SU-DHL-6 (cell line): ENCODE measurements at regions not wholly inside any gene's neighbourhood (a gene's known extent, or its start where the extent isn't known, plus 50 kb on each side); places are given as distances from the start of the nearest gene placed in this dataset.

Source experiments
- EZH2phosphoT487 ChIP-seq: fragments of 200-600 bp; sonication (generic), shearing (Covaris generic); conservative IDR thresholded peaks from 2 replicates; pipeline ENCODE4 v1.6.1; 2018; ENCODE audit warnings: mild to moderate bottlenecking, antibody characterized with exemption, low read length, moderate library complexity, mixed read lengths
- TF ChIP-seq, protein P1 (sequence below): fragments of 200-600 bp; sonication (generic); IDR thresholded peaks from one replicate; pipeline ENCODE4 v1.5.1; 2017; ENCODE audit warnings: antibody characterized with exemption, mild to moderate bottlenecking, low read length, moderate library complexity; ENCODE audit not compliant: insufficient read depth, poor library complexity, severe bottlenecking

DNA sequence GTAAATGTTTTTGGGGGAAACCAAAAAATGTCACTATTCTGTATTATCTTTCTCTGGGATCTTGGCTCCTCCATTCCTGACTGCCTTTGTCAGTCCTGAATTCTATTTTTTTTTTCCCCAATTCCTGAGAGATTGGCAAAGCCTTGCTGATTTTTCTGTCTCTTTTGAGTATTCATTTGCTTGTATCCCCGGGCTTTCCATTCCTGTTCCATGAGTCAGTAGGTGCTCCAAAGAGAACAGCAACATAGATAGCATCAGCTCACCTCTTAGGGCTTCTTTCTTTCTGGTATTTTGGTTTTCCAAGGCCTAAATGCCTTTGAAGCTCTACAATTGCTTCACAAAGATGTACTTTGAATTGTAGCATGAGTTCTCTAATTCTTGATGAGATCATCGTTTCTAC is 271.7 kb upstream of the LRRC3B start:
- TF ChIP-seq, protein P1, sequence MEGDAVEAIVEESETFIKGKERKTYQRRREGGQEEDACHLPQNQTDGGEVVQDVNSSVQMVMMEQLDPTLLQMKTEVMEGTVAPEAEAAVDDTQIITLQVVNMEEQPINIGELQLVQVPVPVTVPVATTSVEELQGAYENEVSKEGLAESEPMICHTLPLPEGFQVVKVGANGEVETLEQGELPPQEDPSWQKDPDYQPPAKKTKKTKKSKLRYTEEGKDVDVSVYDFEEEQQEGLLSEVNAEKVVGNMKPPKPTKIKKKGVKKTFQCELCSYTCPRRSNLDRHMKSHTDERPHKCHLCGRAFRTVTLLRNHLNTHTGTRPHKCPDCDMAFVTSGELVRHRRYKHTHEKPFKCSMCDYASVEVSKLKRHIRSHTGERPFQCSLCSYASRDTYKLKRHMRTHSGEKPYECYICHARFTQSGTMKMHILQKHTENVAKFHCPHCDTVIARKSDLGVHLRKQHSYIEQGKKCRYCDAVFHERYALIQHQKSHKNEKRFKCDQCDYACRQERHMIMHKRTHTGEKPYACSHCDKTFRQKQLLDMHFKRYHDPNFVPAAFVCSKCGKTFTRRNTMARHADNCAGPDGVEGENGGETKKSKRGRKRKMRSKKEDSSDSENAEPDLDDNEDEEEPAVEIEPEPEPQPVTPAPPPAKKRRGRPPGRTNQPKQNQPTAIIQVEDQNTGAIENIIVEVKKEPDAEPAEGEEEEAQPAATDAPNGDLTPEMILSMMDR = no peak
- TF ChIP-seq EZH2phosphoT487 = no peak
